Hepatocyte (in vitro differentiated cells): ENCODE measurements at regions not wholly inside any gene's neighbourhood (a gene's known extent, or its start where the extent isn't known, plus 50 kb on each side); places are given as distances from the start of the nearest gene placed in this dataset.

Source experiments
- DNase-seq: peaks from one replicate; pipeline ENCODE4 v3.0.0-alpha.2; 2016; ENCODE audit warnings: low spot score
- H2AFZ ChIP-seq: fragments of 200-600 bp; sonication (generic); 2 replicates; pipeline ENCODE4 v1.6.0; 2016; ENCODE audit warnings: antibody characterized with exemption, mild to moderate bottlenecking
- H3K27ac ChIP-seq: fragments of 200-600 bp; sonication (generic); 2 replicates; pipeline ENCODE4 v1.5.1; 2016; ENCODE audit warnings: mild to moderate bottlenecking
- H3K27me3 ChIP-seq: fragments of 200-600 bp; sonication (generic); 2 replicates; pipeline ENCODE4 v1.6.1; 2016
- H3K36me3 ChIP-seq: fragments of 200-600 bp; sonication (generic); replicated peaks from 2 replicates; pipeline ENCODE4 v1.5.1; 2016; ENCODE audit warnings: low read depth; ENCODE audit not compliant: insufficient read depth
- H3K4me1 ChIP-seq: fragments of 200-600 bp; sonication (generic); 2 replicates; pipeline ENCODE4 v1.5.1; 2016; ENCODE audit warnings: mild to moderate bottlenecking, moderate library complexity; ENCODE audit not compliant: insufficient read depth
- H3K4me2 ChIP-seq: fragments of 200-600 bp; sonication (generic); 2 replicates; pipeline ENCODE4 v1.6.0; 2016
- H3K4me3 ChIP-seq: fragments of 200-600 bp; sonication (generic); 2 replicates; pipeline ENCODE4 v1.5.1; 2016; ENCODE audit warnings: mild to moderate bottlenecking
- H3K79me2 ChIP-seq: fragments of 200-600 bp; sonication (generic); 2 replicates; pipeline ENCODE4 v1.6.0; 2017; ENCODE audit warnings: mild to moderate bottlenecking
- H3K9me2 ChIP-seq: fragments of 200-600 bp; sonication (generic); replicated peaks from 2 replicates; pipeline ENCODE4 v1.6.0; 2017; ENCODE audit warnings: mild to moderate bottlenecking; ENCODE audit not compliant: insufficient read depth
- H3K9me3 ChIP-seq: fragments of 200-600 bp; sonication (generic); 2 replicates; pipeline ENCODE4 v1.5.1; 2016; ENCODE audit warnings: low read depth, mild to moderate bottlenecking
- H4K20me1 ChIP-seq: fragments of 200-600 bp; sonication (generic); 2 replicates; pipeline ENCODE4 v1.6.0; 2016; ENCODE audit warnings: mild to moderate bottlenecking; ENCODE audit not compliant: insufficient read depth, poor library complexity, severe bottlenecking
- EZH2 ChIP-seq: fragments of 200-600 bp; sonication (generic); IDR thresholded peaks from 2 replicates; pipeline ENCODE4 v1.6.1; 2016; ENCODE audit warnings: antibody characterized with exemption, mild to moderate bottlenecking, borderline replicate concordance
- EZH2phosphoT487 ChIP-seq: fragments of 200-600 bp; sonication (generic); IDR thresholded peaks from one replicate; pipeline ENCODE4 v1.6.1; 2018; ENCODE audit warnings: antibody characterized with exemption, mild to moderate bottlenecking, low read depth, moderate library complexity; ENCODE audit not compliant: unreplicated experiment, severe bottlenecking
- WGBS: methylation state at CpG from one replicate; pipeline ENCODE4 v1.1.6; 2016; ENCODE audit warnings: low lambda C conversion rate; ENCODE audit errors: missing lambda C conversion rate; 5-methylcytosine and 5-hydroxymethylcytosine counted together
- TF ChIP-seq, protein P1 (sequence below): fragments of 200-600 bp; sonication (generic); IDR thresholded peaks from 2 replicates; pipeline ENCODE4 v1.5.1; 2016; ENCODE audit warnings: antibody characterized with exemption, mild to moderate bottlenecking; ENCODE audit not compliant: poor library complexity

DNA sequence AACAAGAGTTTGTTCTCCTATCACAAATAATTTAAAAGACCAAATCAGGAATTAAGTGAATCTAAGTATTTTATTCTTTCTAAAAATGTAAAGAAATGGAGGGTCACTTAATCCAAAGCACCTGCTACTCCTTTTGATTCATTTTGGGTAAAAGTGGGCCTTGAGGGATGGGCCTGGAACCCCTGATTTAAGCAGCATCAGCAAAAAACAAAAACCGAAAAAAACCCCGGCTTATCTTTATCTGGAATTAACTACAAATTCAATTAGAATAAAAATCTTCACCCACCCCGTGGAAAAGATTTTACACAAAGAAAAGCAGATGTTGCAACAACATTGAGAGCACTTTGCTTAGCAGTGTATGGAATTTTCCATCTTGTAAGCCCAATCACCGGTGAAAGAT is 1018.2 kb downstream of the MCTP2 start:
- WGBS, result 74% methylated on average over 4 of the region's 4 CpGs
- Histone ChIP-seq H2AFZ (no peak overlapping the region), H3K9me3 (no peaks in the 10 kb centered on the region), H3K79me2 (no peaks in the 10 kb centered on the region), H3K4me3 (no peak overlapping the region), H3K4me2 (no peak overlapping the region), H3K36me3 (no peaks in the 10 kb centered on the region), H3K27ac (no peak overlapping the region), H4K20me1 (no peaks in the 10 kb centered on the region), H3K9me2 (no peaks in the 10 kb centered on the region), H3K27me3 (no peaks in the 10 kb centered on the region), H3K4me1 (no peaks in the 10 kb centered on the region)
- no peak for DNase-seq
- no peak for TF ChIP-seq EZH2
- TF ChIP-seq, protein P1, sequence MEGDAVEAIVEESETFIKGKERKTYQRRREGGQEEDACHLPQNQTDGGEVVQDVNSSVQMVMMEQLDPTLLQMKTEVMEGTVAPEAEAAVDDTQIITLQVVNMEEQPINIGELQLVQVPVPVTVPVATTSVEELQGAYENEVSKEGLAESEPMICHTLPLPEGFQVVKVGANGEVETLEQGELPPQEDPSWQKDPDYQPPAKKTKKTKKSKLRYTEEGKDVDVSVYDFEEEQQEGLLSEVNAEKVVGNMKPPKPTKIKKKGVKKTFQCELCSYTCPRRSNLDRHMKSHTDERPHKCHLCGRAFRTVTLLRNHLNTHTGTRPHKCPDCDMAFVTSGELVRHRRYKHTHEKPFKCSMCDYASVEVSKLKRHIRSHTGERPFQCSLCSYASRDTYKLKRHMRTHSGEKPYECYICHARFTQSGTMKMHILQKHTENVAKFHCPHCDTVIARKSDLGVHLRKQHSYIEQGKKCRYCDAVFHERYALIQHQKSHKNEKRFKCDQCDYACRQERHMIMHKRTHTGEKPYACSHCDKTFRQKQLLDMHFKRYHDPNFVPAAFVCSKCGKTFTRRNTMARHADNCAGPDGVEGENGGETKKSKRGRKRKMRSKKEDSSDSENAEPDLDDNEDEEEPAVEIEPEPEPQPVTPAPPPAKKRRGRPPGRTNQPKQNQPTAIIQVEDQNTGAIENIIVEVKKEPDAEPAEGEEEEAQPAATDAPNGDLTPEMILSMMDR, result no peak
- TF ChIP-seq EZH2phosphoT487, result no peak

DNA sequence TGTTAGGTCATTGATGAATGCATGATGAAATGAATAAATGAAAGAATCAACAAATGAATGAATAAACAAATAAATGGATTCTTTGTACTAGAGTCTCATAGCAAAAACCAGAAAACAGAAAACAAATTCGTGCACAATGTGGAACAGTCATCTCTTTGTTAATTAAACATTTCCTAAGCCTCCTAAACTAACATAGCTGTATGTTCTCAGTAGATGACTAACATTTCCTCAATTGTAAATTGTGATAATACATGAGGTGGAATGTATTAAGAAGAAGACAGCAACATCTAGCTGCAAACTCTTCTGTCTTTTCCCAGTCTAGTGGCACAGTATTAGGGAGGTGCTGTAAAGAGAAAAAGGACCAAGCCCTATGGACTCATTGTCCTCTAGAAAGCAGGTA is 1021.0 kb downstream of the MCTP2 start:
- DNase-seq, result no peak
- H3K36me3 ChIP-seq, result no peaks in the 10 kb centered on the region
- H3K4me2 ChIP-seq, result no peak overlapping the region
- H3K27me3 ChIP-seq, result no peaks in the 10 kb centered on the region
- TF ChIP-seq EZH2, result no peak
- TF ChIP-seq, protein P1, result no peak
- TF ChIP-seq EZH2phosphoT487, result no peak
- H4K20me1 ChIP-seq, result no peaks in the 10 kb centered on the region
- H2AFZ ChIP-seq, result no peak overlapping the region
- H3K9me2 ChIP-seq, result no peaks in the 10 kb centered on the region
- no peaks in the 10 kb centered on the region for H3K9me3 ChIP-seq
- H3K4me1 ChIP-seq, result no peaks in the 10 kb centered on the region
- no peaks in the 10 kb centered on the region for H3K79me2 ChIP-seq
- no peak overlapping the region for H3K4me3 ChIP-seq
- H3K27ac ChIP-seq, result no peak overlapping the region
- 69% methylated on average over 1 of the region's 1 CpG for WGBS

DNA sequence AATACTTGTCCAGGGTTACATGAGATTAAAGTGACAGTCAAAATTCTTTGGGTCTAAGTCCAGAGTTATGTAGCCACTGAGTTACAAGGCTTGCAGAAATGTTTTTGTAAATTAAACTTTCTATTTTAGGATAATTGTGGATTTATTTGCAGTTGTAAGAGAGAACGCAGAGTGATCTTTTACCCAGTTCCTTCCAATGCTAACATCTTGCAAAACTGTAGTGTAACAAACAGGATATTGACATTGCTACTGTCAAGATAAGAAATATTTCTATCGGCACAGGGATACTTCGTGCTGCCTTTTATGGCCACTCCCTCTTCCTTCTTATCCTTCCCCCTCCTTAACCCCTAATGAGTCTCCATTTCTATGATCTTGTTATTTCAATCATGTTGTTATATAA is 1022.9 kb downstream of the MCTP2 start:
- DNase-seq, result no peak
- Histone ChIP-seq H3K9me3 (no peaks in the 10 kb centered on the region), H2AFZ (no peak overlapping the region), H3K27ac (no peak overlapping the region), H3K9me2 (no peaks in the 10 kb centered on the region), H3K27me3 (no peaks in the 10 kb centered on the region), H3K36me3 (no peaks in the 10 kb centered on the region), H3K4me2 (no peak overlapping the region), H4K20me1 (no peaks in the 10 kb centered on the region), H3K4me1 (no peaks in the 10 kb centered on the region), H3K79me2 (no peaks in the 10 kb centered on the region), H3K4me3 (no peak overlapping the region)
- TF ChIP-seq, protein P1, result no peak
- 28% methylated on average over 3 of the region's 3 CpGs for WGBS

DNA sequence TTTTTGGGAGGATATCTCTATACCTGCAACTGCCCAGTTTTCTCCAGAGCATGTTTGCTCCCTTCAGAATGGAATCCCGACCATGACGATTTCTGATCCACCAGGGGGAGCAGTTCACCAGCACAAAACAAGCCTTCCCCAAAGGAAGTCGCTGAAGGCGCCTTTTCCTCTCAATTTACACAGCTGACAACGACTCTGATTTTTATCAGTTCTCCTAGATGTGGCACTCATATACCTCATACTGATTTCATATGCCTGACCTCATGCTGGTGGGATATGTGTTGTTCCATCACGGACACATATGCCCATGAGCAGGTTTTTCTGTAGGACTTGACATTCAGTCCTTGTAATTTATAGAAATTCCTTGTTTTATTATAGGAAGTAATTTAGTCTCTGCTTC is 1028.2 kb downstream of the MCTP2 start:
- H3K79me2 ChIP-seq, result no peaks in the 10 kb centered on the region
- H3K9me2 ChIP-seq, result no peaks in the 10 kb centered on the region
- peaks cover 8% of the 10 kb centered on the region for H3K4me1 ChIP-seq
- no peak overlapping the region for H3K27ac ChIP-seq
- no peak overlapping the region for H3K4me3 ChIP-seq
- peak overlapping the region; percentile 52 for H3K4me2 ChIP-seq
- H3K27me3 ChIP-seq, result no peaks in the 10 kb centered on the region
- H2AFZ ChIP-seq, result no peak overlapping the region
- H4K20me1 ChIP-seq, result no peaks in the 10 kb centered on the region
- H3K9me3 ChIP-seq, result no peaks in the 10 kb centered on the region
- no peaks in the 10 kb centered on the region for H3K36me3 ChIP-seq
- peak; percentile 82 for DNase-seq
- TF ChIP-seq, protein P1, result peak; percentile 79
- TF ChIP-seq EZH2phosphoT487, result no peak
- WGBS, result 3% methylated on average over 6 of the region's 6 CpGs
